ENCODE measurements at regions not wholly inside any gene's neighbourhood (a gene's known extent, or its start where the extent isn't known, plus 50 kb on each side); places are given as distances from the start of the nearest gene placed in this dataset.

GRCh38 chr7:35891004-35891830 lies 90.4 kb downstream of the SEPTIN7 start:
- in situ Hi-C loops (cut with MboI; ENCODE audit: low sequenced_read_pairs) = no loop called here
- ChIA-PET POLR2A (ENCODE audit: unreplicated experiment) (no interaction called here), CTCF (interaction anchor here (0.9 to 1.2 kb wide), 3 partner anchors 15 to 178 kb away, joined by 3 to 4 read pairs (median 3); no protein-coding TSS in a partner anchor)
- Histone ChIP-seq H4K20me1 (ENCODE audit: insufficient read depth, low read length) (no peaks in the 10 kb centered on the region), H2AK5ac (ENCODE audit: low read depth, low read length) (no peak overlapping the region), H3K9me1 (ENCODE audit: insufficient read depth, low read length) (no peaks in the 10 kb centered on the region; the same call in 1 of the 2 replicates), H2BK120ac (ENCODE audit: low read depth, low read length) (no peak overlapping the region), H4K91ac (ENCODE audit: insufficient read depth, low read depth, low read length) (no peak overlapping the region), H3K4me1 (ENCODE audit: control insufficient read depth, insufficient read depth, low read length) (no peaks in the 10 kb centered on the region), H4K5ac (ENCODE audit: low read depth, low read length) (no peak overlapping the region), H3K56ac (ENCODE audit: extremely low read depth, insufficient read depth, low read length) (no peak overlapping the region), H4K8ac (ENCODE audit: low read depth in 2 of 2, low read length in 2 of 2) (no peak overlapping the region), H3K4ac (ENCODE audit: low read depth, low read length) (no peak overlapping the region), H2BK20ac (ENCODE audit: low read depth, low read length) (no peak overlapping the region), H3K9ac (ENCODE audit: low read depth, low read length) (no peak overlapping the region), H3K14ac (replicated peaks; ENCODE audit: low read depth, low read length) (no peak overlapping the region), H3K27me3 (ENCODE audit: control insufficient read depth, insufficient read depth, low read length) (no peaks in the 10 kb centered on the region), H2AK9ac (replicated peaks; ENCODE audit: low read depth, low read length, poor library complexity) (no peak overlapping the region), H2AFZ (replicated peaks; ENCODE audit: low read length, poor library complexity) (no peak overlapping the region), H3K4me3 (ENCODE audit: insufficient read depth, low read depth, low read length) (no peak overlapping the region), H2BK5ac (ENCODE audit: low read depth, low read length, poor library complexity, severe bottlenecking) (no peak overlapping the region), H3K18ac (ENCODE audit: low read depth, low read length) (no peak overlapping the region), H3K27ac (ENCODE audit: insufficient read depth, low read length) (no peak overlapping the region), H3K4me2 (ENCODE audit: low read depth, low read length) (no peak overlapping the region), H3K23ac (ENCODE audit: low read depth, low read length) (no peak overlapping the region), H3K9me3 (ENCODE audit: control insufficient read depth, insufficient read depth, low read length) (no peaks in the 10 kb centered on the region), H3K36me3 (ENCODE audit: control insufficient read depth, insufficient read depth, low read length) (peaks cover 17% of the 10 kb centered on the region), H2BK15ac (ENCODE audit: low read depth, low read length) (no peak overlapping the region), H3K79me1 (ENCODE audit: low read depth in 1 of 2, low read length in 2 of 2) (peaks cover 7 to 15% of the 10 kb centered on the region in 2 experiments; a peak in 3 of 4 replicates)
- no CpG with 5 or more reads among the region's 3 CpGs for WGBS, 2 experiments (ENCODE audit: extremely low coverage in 2 of 2, insufficient read length in 1 of 2)
- ATAC-seq (ENCODE audit: low read depth) (no peak), DNase-seq (no peak)
- intact Hi-C loops (cut with micrococcal nuclease) = loop anchor here (5.0 kb wide), 1 partner anchor 34 kb away; no protein-coding TSS in a partner anchor
- no TSS peak for BruUV-seq (replicated peaks)
- dilution Hi-C loops (cut with HindIII; ENCODE audit: low sequenced_read_pairs, unreplicated experiment) = no loop called here
- TF ChIP-seq NFE2L2 (IDR thresholded peaks at IDR 0.05; ENCODE audit: low read depth, low read length) = no peak
- no peak for TF ChIP-seq SMC3 (IDR thresholded peaks at IDR 0.05; ENCODE audit: low read depth, low read length)
- no peak for TF ChIP-seq RCOR1 (IDR thresholded peaks at IDR 0.05; ENCODE audit: insufficient replicate concordance, low read length)
- no peak for TF ChIP-seq RFX5 (IDR thresholded peaks at IDR 0.05; ENCODE audit: low read depth, low read length)
- TF ChIP-seq ELK1 (IDR thresholded peaks at IDR 0.05; ENCODE audit: borderline replicate concordance, low read depth, low read length) = no peak
- TF ChIP-seq RAD21 (IDR thresholded peaks at IDR 0.05; ENCODE audit: low read length) = no peak
- no peak for TF ChIP-seq USF2 (IDR thresholded peaks at IDR 0.05; ENCODE audit: low read depth, low read length)
